IMR-90 (cell line): ENCODE measurements at regions not wholly inside any gene's neighbourhood (a gene's known extent, or its start where the extent isn't known, plus 50 kb on each side); places are given as distances from the start of the nearest gene placed in this dataset.

ENCODE experiments used
- ATAC-seq: fragments of 200-7000 bp; cut with Tn5 transposase; 2 replicates; pipeline ENCODE4 v1.9.1; 2020; ENCODE audit warnings: low read depth, mild to moderate bottlenecking, moderate library complexity
- BruUV-seq: library from RNA; stranded (reverse); fragments of 400-500 nt; replicated peaks from 2 replicates; lab custom pipeline; 2021; lab: Mats Ljungman, UMichigan
- CTCF ChIA-PET: fragments of 300-600 bp; formaldehyde crosslinking; extraction: SDS; loops from one replicate; lab custom pipeline; 2021; ENCODE audit warnings: antibody characterized with exemption; lab: Yijun Ruan, JAX
- POLR2A ChIA-PET: fragments of 300-600 bp; sonication (Branson Sonifier 250); formaldehyde crosslinking; loops from one replicate; lab custom pipeline; 2022; ENCODE audit warnings: antibody characterized with exemption; ENCODE audit not compliant: unreplicated experiment; lab: Charles Lee
- DNase-seq: peaks from one replicate; pipeline ENCODE4 v3.0.0; 2013
- H2AFZ ChIP-seq: replicated peaks from 2 replicates; pipeline ENCODE3; 2013; ENCODE audit warnings: low read length, mild to moderate bottlenecking; ENCODE audit not compliant: poor library complexity
- H2AK5ac ChIP-seq: 2 replicates; pipeline ENCODE4 v1.6.1; 2013; ENCODE audit warnings: low read depth, low read length, inconsistent platforms
- H2AK9ac ChIP-seq: replicated peaks from 2 replicates; pipeline ENCODE3; 2013; ENCODE audit warnings: mild to moderate bottlenecking, low read depth, low read length, moderate library complexity; ENCODE audit not compliant: poor library complexity
- H2BK120ac ChIP-seq: 2 replicates; pipeline ENCODE4 v1.6.1; 2013; ENCODE audit warnings: low read depth, low read length, inconsistent platforms
- H2BK15ac ChIP-seq: 3 replicates; pipeline ENCODE4 v1.6.1; 2013; ENCODE audit warnings: low read depth, low read length, inconsistent platforms
- H2BK20ac ChIP-seq: 2 replicates; pipeline ENCODE4 v1.6.1; 2013; ENCODE audit warnings: low read depth, mild to moderate bottlenecking, inconsistent platforms, low read length, moderate library complexity
- H2BK5ac ChIP-seq: 2 replicates; pipeline ENCODE4 v1.6.1; 2013; ENCODE audit warnings: mild to moderate bottlenecking, low read depth, low read length, inconsistent platforms; ENCODE audit not compliant: poor library complexity, severe bottlenecking
- H3K14ac ChIP-seq: replicated peaks from 2 replicates; pipeline ENCODE4 v1.6.1; 2013; ENCODE audit warnings: low read depth, low read length, inconsistent platforms
- H3K18ac ChIP-seq: 2 replicates; pipeline ENCODE4 v1.6.1; 2013; ENCODE audit warnings: low read depth, low read length, control low read depth
- H3K23ac ChIP-seq: 2 replicates; pipeline ENCODE4 v1.6.1; 2013; ENCODE audit warnings: low read depth, low read length, inconsistent platforms
- H3K27ac ChIP-seq: 2 replicates; pipeline ENCODE4 v1.5.1; 2013; ENCODE audit warnings: mild to moderate bottlenecking, control low read depth, low read length; ENCODE audit not compliant: insufficient read depth
- H3K27me3 ChIP-seq: 2 replicates; pipeline ENCODE4 v1.6.1; 2013; ENCODE audit warnings: low read length; ENCODE audit not compliant: control insufficient read depth, insufficient read depth
- H3K36me3 ChIP-seq: 2 replicates; pipeline ENCODE4 v1.6.1; 2013; ENCODE audit warnings: low read length, mixed read lengths; ENCODE audit not compliant: control insufficient read depth, insufficient read depth
- H3K4ac ChIP-seq: 2 replicates; pipeline ENCODE4 v1.6.1; 2013; ENCODE audit warnings: low read depth, low read length, inconsistent platforms
- H3K4me1 ChIP-seq: 2 replicates; pipeline ENCODE4 v1.6.1; 2013; ENCODE audit warnings: low read length, mixed read lengths; ENCODE audit not compliant: control insufficient read depth, insufficient read depth
- H3K4me2 ChIP-seq: 2 replicates; pipeline ENCODE4 v1.6.1; 2013; ENCODE audit warnings: low read depth, mild to moderate bottlenecking, control low read depth, low read length, moderate library complexity
- H3K4me3 ChIP-seq: 2 replicates; pipeline ENCODE4 v1.5.1; 2013; ENCODE audit warnings: low read depth, mild to moderate bottlenecking, control low read depth, low read length, moderate library complexity; ENCODE audit not compliant: insufficient read depth
- H3K56ac ChIP-seq: 2 replicates; pipeline ENCODE4 v1.6.1; 2013; ENCODE audit warnings: low read length, inconsistent platforms; ENCODE audit not compliant: insufficient read depth; ENCODE audit errors: extremely low read depth
- H3K79me1 ChIP-seq, 2 experiments: 2 replicates each; pipeline ENCODE4 v1.6.1; 2013; ENCODE audit warnings: low read length in 2 of 2, inconsistent platforms in 1 of 2, low read depth in 1 of 2
- H3K9ac ChIP-seq: 2 replicates; pipeline ENCODE4 v1.6.1; 2013; ENCODE audit warnings: low read depth, low read length, control low read depth
- H3K9me1 ChIP-seq: 2 replicates; pipeline ENCODE4 v1.6.1; 2013; ENCODE audit warnings: low read length, inconsistent platforms; ENCODE audit not compliant: insufficient read depth
- H3K9me3 ChIP-seq: 2 replicates; pipeline ENCODE4 v1.6.1; 2013; ENCODE audit warnings: low read length; ENCODE audit not compliant: control insufficient read depth, insufficient read depth
- H4K20me1 ChIP-seq: 2 replicates; pipeline ENCODE4 v1.6.1; 2013; ENCODE audit warnings: low read length, inconsistent platforms; ENCODE audit not compliant: insufficient read depth
- H4K5ac ChIP-seq: 2 replicates; pipeline ENCODE4 v1.6.1; 2013; ENCODE audit warnings: mild to moderate bottlenecking, low read depth, low read length, control low read depth
- H4K8ac ChIP-seq, 2 experiments: 2 replicates each; pipeline ENCODE4 v1.6.1; 2013; ENCODE audit warnings: low read depth in 2 of 2, low read length in 2 of 2, control low read depth in 1 of 2, inconsistent platforms in 1 of 2
- H4K91ac ChIP-seq: 2 replicates; pipeline ENCODE4 v1.6.1; 2013; ENCODE audit warnings: low read depth, low read length, inconsistent platforms; ENCODE audit not compliant: insufficient read depth
- CEBPB ChIP-seq: IDR thresholded peaks from 2 replicates; pipeline ENCODE4 v1.6.1; 2012; ENCODE audit warnings: low read depth, low read length, improper control_type of control experiment
- FOS ChIP-seq: fragments of 150-350 bp; IDR thresholded peaks from 2 replicates; pipeline ENCODE4 v1.6.1; 2016; ENCODE audit warnings: low read depth, low read length
- MAFK ChIP-seq: IDR thresholded peaks from 2 replicates; pipeline ENCODE4 v1.6.1; 2012; ENCODE audit warnings: low read depth, low read length, improper control_type of control experiment
- MAZ ChIP-seq: IDR thresholded peaks from 2 replicates; pipeline ENCODE4 v1.6.1; 2012; ENCODE audit warnings: low read depth, mild to moderate bottlenecking, low read length, improper control_type of control experiment, moderate library complexity, borderline replicate concordance
- NFE2L2 ChIP-seq: fragments of 150-350 bp; IDR thresholded peaks from 2 replicates; pipeline ENCODE4 v1.6.1; 2016; ENCODE audit warnings: low read depth, mild to moderate bottlenecking, low read length
- SMC3 ChIP-seq: fragments of 150-350 bp; IDR thresholded peaks from 2 replicates; pipeline ENCODE4 v1.6.1; 2016; ENCODE audit warnings: low read depth, mild to moderate bottlenecking, antibody characterized with exemption, low read length, moderate library complexity
- WGBS, 2 experiments: methylation state at CpG; one replicate each; pipeline versions ENCODE4 v1.1.5 to v1.1.7; 2013; ENCODE audit warnings: missing lambda C conversion rate in 2 of 2; ENCODE audit not compliant: insufficient read length in 1 of 2; ENCODE audit errors: extremely low coverage in 2 of 2; 5-methylcytosine and 5-hydroxymethylcytosine counted together
- dilution Hi-C: fragments of 300-500 bp; cut with HindIII; formaldehyde crosslinking; loops from one replicate; pipeline ENCODE4 v1.14.3; 2018; ENCODE audit warnings: low sequenced_read_pairs; ENCODE audit not compliant: unreplicated experiment
- in situ Hi-C: fragments of 300-500 bp; cut with MboI; formaldehyde crosslinking; loops from 3 replicates; pipeline ENCODE4 v1.14.3; 2019; ENCODE audit warnings: low sequenced_read_pairs, inconsistent platforms, mixed read lengths
- intact Hi-C: fragments of 100-400 bp; cut with micrococcal nuclease; formaldehyde crosslinking; loops from 2 replicates; pipeline ENCODE4 v1.10.0; 2022
- TF ChIP-seq, protein P1 (sequence below): fragments of 150-350 bp; IDR thresholded peaks from 2 replicates; pipeline ENCODE4 v1.6.1; 2016; ENCODE audit warnings: low read depth, mild to moderate bottlenecking, low read length, moderate library complexity, borderline replicate concordance
- TF ChIP-seq, protein P2 (sequence below): fragments of 150-350 bp; IDR thresholded peaks from 2 replicates; pipeline ENCODE4 v1.6.1; 2017; ENCODE audit warnings: mild to moderate bottlenecking, antibody characterized with exemption, low read length, low read depth

DNA sequence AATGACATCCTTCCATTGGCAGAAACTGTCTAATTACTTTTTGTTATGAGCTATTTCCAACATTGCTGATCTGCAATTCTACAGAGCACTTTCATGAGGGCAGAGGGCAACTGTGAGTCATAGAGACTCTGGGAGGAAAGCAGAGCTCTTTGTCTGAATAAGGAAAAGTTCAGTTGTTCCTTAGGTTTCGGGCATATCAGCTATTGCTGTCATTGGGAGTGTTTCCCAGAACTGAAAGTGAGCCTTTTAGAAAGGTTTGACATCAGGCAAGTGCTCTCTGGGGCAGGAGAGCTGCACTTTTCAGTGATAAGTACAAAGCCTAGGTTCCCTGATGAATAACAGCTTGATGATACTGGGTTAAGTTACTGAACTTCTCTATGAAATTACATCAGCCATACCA lies 119.2 kb upstream of the EDNRA start:
- peaks cover 0 to 6% of the 10 kb centered on the region in 2 experiments; a peak in 1 of 4 replicates for H3K79me1 ChIP-seq
- no peak overlapping the region for H3K4me3 ChIP-seq
- H3K4me2 ChIP-seq: peak overlapping the region; percentile 22
- ChIA-PET CTCF (interaction anchor here (1.0 kb wide), 1 partner anchor 200 kb away, joined by 3 read pairs; no protein-coding TSS in a partner anchor), POLR2A (interaction anchor here (0.6 kb wide), 1 partner anchor 9 kb away, joined by 7 read pairs; no protein-coding TSS in a partner anchor)
- TF ChIP-seq, protein P1, sequence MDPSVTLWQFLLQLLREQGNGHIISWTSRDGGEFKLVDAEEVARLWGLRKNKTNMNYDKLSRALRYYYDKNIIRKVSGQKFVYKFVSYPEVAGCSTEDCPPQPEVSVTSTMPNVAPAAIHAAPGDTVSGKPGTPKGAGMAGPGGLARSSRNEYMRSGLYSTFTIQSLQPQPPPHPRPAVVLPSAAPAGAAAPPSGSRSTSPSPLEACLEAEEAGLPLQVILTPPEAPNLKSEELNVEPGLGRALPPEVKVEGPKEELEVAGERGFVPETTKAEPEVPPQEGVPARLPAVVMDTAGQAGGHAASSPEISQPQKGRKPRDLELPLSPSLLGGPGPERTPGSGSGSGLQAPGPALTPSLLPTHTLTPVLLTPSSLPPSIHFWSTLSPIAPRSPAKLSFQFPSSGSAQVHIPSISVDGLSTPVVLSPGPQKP: no peak
- no peak for TF ChIP-seq MAZ
- TF ChIP-seq, protein P2, sequence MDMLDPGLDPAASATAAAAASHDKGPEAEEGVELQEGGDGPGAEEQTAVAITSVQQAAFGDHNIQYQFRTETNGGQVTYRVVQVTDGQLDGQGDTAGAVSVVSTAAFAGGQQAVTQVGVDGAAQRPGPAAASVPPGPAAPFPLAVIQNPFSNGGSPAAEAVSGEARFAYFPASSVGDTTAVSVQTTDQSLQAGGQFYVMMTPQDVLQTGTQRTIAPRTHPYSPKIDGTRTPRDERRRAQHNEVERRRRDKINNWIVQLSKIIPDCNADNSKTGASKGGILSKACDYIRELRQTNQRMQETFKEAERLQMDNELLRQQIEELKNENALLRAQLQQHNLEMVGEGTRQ: no peak
- no peak for TF ChIP-seq CEBPB
- no peak for TF ChIP-seq NFE2L2
- no peak for TF ChIP-seq SMC3
- TF ChIP-seq FOS: peak; percentile 43; the same call in 1 of the 2 replicates
- TF ChIP-seq MAFK: peak; percentile 84
- no peaks in the 10 kb centered on the region for H3K27me3 ChIP-seq
- H2AK5ac ChIP-seq: peak overlapping the region; percentile 99
- H3K4me1 ChIP-seq: peaks cover 28% of the 10 kb centered on the region
- in situ Hi-C loops: no loop called here
- DNase-seq (peak; percentile 92), ATAC-seq (peak; percentile 87)
- H3K9me1 ChIP-seq: peaks cover 14% of the 10 kb centered on the region; the same call in 1 of the 2 replicates
- H3K18ac ChIP-seq: peak overlapping the region; percentile 86
- peak overlapping the region; percentile 88 for H2AFZ ChIP-seq
- H2BK5ac ChIP-seq: peak overlapping the region; percentile 95
- no peaks in the 10 kb centered on the region for H4K20me1 ChIP-seq
- no TSS peak for BruUV-seq
- no CpG with 5 or more reads among the region's 1 CpG for WGBS, 2 experiments
- dilution Hi-C loops: no loop called here
- H3K9ac ChIP-seq: peak overlapping the region; percentile 12; the same call in 1 of the 2 replicates
- peak overlapping the region; percentile 99 for H4K91ac ChIP-seq
- no peaks in the 10 kb centered on the region for H3K36me3 ChIP-seq
- peak overlapping the region; percentile 91 to 97 for H4K8ac ChIP-seq
- H3K23ac ChIP-seq: peak overlapping the region; percentile 83
- peak overlapping the region; percentile 97 for H2BK15ac ChIP-seq
- H2AK9ac ChIP-seq: no peak overlapping the region
- H3K56ac ChIP-seq: peak overlapping the region; percentile 82
- no peaks in the 10 kb centered on the region for H3K9me3 ChIP-seq
- peak overlapping the region; percentile 92 for H3K4ac ChIP-seq
- H2BK120ac ChIP-seq: peak overlapping the region; percentile 97
- peak overlapping the region; percentile 82 for H3K27ac ChIP-seq
- peak overlapping the region; percentile 98 for H3K14ac ChIP-seq
- peak overlapping the region; percentile 71 for H4K5ac ChIP-seq
- intact Hi-C loops: loop anchor here (2.0 to 5.0 kb wide), 3 partner anchors 121 to 201 kb away; partner anchors contain the start of gene EDNRA
- H2BK20ac ChIP-seq: peak overlapping the region; percentile 98
